NCI-H82 treated with DMSO at 0.1 percent for 48 hours (cell line): ENCODE measurements at regions not wholly inside any gene's neighbourhood (a gene's known extent, or its start where the extent isn't known, plus 50 kb on each side); places are given as distances from the start of the nearest gene placed in this dataset.

Source experiments
- DNase-seq: peaks from one replicate; lab custom pipeline; 2025; ENCODE audit not compliant: unreplicated experiment; lab: John Stamatoyannopoulos, UW

DNA sequence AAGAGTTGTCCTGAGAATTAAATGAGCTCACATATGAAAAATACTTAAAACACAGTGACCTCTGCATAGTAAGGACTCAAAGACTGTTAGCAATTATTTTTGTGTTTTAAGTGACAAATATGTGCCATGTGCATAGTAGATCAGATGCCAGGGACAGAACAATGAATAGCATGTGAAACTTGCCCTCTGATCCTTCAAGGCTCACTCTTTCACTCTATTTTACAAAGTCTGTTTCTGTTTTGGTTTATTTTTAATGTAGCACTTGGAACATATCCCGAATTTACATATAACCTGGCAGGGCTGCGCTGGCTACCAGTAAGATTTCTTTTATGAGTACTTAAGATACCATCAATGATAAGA is 135.5 kb upstream of the TNFAIP3 start:
- no peak for DNase-seq

DNA sequence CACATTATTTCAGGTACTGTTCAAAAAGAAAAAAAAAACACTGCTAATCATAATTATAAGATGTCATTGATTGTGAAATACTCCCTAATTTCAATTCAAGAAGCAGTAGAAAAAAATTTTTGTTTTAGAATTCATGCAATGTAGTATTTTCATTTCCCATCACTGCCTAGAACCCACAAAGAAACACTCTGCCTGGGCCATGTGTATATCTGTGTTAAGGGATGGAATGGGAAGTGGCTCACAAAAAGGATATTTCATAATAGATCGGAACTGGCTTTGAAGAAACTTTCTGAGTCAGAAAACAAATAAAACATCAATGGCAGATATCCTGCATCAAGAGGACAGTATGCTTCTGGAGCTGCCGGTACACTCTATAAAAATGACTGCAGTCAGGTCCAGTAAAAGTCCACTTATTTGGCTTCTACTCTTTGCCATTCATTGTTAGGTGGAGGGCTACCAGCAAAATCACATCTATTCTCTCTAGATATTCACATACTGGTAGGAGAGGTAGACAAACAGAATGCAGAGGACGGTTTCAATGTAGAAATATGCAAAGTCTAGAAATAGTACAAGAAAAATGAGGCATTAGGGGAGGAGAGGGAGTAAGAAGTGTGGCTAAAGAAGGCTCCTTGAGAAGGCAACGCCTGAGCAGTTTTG is 135.0 kb upstream of the TNFAIP3 start:
- DNase-seq = no peak

DNA sequence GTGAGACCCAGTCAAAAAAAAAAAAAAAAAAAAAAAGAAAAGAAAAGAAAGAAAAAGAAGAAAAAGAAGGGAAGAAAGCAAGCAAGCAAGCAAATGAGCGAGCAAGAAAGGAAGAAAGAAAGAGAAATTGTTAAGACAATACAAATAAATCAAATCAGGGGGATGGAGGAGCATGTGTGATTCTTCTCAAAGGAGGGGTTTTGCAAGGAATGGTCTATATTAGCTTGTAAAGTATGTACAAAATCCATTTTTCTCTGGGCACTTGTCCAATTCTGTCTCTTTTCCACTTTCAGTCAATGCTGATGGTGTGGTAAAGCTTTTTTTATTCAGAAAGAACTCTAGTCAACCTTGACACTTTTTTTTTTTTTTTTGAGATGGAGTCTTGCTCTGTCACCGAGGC is 133.7 kb upstream of the TNFAIP3 start:
- DNase-seq = no peak

DNA sequence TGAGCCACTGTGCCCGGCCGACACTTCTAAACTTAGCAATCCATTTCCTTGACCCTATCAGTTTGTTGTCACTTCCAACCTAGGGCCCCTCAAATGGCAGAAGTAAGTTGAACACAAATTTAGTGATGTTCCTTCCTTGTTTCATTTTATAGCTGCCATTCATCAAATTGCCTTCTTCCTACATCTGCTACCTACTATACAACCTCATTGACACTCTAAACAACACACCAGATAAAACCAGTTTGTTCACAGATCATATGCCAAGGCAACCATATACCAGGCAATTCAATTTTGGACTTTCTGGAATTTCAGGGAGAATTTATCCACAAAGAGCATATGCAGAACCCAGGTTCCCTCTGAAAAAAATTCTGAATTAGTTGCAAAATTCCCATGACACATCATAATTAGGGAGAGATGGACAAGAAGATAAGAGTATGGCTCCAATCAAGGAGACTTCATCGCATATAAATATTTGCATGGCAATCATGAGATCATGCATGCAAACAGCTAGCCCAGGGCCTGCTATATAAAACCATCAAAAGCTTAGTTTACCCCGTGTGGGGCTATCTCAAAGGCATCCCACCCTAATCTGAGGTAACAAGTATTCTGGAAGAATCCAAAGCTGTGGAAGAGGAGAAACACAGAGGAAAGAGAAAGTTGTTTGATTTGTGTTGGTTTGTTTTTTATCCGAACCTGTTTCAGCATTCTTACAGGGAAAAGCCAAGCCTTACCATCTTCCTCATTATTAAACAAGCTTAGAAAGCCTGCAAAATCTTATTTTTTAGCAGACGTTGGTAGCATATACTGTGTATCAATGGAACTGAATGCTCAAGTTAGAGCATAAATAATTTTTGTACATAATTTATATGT is 132.8 kb upstream of the TNFAIP3 start:
- DNase-seq = no peak

DNA sequence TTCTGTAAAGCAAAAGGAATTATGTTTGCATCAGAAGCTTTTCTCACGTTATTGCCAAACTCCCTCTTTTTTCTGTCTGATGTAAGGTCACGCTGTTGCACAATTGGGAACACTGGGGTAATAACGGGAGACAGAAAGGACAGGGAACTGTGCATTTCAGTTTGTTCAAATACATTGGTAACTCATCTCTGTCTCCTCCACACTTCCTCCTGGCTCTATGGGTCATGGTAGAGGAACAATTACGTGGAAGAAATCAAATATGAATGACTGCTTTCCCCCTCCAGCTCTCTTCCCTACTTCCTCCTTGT is 132.2 kb upstream of the TNFAIP3 start:
- DNase-seq = no peak

DNA sequence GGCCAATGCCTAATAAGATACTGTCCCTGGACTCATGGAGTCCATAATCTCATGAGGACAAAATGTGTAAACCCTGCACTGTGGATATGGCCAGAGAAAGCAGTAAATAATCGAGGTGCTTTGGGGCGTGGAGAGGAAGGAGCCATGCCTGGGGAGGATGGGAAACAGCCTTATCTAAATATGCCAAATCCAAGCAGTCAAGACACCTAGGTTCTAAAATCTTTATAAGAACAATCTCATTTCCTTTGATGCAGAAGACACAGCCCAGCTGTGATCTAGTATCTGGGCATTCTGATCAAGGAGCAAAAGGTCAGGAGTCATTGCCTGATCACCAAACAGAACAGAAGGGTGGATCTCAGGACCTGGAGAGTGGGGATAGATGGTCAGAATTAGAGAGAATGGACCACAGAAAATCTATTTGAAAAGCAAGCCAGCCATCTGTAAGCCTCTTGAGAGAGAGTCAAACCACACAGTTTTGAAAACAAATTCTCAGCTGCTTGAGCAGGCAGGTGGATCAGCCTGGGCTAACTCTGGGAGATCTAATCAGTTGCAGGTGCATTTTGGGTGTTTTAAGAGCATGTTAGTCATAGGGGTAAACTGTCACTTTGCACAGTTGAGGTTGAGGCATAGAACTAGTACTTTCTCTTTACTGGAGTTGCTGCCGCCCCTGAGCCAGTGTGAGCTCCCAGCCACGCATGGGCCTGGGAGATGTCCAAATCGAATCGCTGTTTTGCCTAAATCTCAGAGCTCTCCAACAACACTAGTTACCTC is 130.8 kb upstream of the TNFAIP3 start:
- DNase-seq = no peak

DNA sequence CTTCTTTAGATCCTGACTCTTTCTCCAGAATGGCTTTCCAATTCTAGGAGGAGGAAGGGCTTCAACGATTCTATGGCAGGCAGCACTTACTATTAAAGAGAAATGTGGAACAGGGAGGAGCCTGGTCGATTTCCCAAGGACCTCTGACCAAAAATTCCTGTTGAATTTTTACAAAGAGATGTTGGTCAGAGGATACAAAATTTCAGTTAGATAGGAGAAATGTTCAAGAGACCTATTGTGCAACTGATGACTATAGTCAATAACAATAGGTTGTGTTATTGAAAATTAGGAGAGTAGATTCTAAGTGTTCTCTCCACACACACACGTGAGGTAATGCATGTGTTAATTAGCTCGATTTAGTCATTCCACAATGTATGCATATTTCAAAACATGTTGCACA is 130.1 kb upstream of the TNFAIP3 start:
- DNase-seq = no peak

DNA sequence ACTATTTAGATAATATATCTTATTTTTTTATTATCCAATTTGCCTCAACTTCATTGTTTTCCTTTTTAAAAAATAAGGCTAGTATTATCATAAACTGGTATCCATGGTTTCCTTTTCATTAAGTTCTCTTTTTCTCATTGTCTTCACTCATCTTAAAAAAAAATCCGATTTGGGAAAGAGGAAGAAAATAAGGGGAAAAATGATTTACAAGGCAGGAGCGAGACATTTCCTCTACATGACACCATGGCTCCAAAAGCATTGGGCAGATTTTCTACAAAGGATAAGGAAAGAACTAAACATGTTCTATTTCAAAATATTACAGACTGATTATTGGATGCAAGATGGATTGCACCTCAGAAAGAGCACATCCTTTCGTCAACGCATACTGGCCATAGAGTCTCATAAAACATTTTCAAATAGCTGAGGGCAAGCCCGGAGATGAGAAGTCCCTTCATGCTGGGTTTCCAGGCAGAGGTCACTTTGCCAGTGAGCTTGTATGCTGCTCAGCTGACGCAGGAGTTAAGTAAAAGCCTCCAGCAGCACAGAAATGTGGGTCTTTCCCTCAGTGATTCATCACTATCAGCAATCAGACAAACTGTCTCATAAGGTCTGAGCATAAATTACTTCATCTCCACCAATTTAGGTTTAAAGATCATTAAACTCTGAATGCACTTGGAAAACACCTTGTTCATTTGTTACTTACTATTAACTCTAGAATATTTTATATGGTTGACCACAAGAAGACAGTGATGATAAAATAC is 129.0 kb upstream of the TNFAIP3 start:
- no peak for DNase-seq

DNA sequence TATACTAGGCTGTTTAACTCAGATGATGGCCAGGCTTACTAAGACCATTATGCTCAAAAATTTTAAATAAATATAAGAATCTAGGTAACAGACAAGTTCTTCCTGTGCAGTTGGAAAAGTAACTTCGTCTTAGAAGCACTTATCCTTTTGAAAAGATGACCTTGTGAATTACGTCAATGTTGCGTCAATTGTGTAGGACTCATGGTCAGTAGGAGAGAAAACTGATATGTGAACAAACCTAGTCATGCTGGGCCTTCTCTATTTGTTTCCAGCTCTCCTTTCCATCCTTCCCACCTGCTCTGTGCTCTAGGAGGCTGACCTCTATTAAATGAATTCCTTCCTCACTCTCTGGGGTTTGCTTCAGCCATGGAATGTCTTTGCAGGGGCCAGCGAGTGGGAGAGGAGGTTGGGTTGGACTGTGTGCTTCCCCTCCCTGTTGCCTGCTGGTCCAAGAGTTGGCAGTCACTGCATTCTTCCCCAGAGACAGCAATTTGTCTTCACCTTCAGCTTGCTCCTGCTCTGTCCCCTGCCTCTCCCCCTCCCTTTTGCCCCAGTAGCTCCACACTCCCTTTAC is 128.0 kb upstream of the TNFAIP3 start:
- no peak for DNase-seq

DNA sequence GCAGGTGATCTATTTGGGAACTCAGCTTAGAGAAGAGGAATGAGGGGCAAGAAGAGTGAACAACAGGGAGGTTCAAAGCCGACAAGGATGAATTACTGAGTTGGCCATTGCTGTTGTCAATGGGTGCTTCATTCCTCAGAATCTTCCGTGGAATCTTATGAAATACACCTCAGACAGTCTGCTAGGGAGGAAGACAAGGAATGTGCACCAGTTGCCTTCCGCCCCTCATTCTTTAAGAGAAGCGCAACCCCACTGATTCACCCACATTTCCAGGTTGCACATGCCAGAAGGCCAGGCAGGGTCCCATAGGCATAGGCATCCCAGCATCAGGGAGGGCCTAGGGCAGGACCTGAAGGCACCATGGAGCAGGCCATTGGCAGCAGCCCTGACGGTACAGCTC is 127.5 kb upstream of the TNFAIP3 start:
- no peak for DNase-seq

DNA sequence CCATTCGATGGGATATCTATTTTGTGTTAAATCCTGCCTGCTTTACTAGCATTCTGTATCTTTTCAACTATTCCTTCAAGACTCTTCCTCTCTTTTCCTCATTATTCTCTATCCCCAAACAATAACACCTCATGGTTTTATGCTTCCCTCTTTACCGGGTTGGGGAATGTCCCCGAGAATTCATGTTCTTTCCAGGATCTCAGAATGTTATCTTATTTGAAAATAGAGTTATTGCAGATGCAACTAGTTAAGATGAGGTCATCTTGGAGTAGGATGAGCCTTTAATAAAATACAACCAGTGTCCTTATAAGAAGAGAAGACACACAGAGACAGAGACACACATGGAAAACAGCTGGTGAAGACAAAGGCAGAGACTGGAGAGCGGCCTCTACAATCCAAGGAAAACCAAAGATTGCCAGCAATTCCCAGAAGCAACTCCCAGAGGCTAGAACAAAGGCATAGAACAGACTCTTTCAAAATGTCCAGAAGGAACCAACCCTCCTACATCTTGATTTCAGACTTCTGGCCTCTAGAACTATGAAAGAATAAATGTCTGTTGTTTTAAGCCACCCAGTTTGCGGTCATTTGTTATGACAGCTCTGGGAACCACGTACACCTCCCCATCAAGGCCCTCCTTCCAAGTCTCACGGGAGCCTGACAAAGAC is 126.8 kb upstream of the TNFAIP3 start:
- no peak for DNase-seq

DNA sequence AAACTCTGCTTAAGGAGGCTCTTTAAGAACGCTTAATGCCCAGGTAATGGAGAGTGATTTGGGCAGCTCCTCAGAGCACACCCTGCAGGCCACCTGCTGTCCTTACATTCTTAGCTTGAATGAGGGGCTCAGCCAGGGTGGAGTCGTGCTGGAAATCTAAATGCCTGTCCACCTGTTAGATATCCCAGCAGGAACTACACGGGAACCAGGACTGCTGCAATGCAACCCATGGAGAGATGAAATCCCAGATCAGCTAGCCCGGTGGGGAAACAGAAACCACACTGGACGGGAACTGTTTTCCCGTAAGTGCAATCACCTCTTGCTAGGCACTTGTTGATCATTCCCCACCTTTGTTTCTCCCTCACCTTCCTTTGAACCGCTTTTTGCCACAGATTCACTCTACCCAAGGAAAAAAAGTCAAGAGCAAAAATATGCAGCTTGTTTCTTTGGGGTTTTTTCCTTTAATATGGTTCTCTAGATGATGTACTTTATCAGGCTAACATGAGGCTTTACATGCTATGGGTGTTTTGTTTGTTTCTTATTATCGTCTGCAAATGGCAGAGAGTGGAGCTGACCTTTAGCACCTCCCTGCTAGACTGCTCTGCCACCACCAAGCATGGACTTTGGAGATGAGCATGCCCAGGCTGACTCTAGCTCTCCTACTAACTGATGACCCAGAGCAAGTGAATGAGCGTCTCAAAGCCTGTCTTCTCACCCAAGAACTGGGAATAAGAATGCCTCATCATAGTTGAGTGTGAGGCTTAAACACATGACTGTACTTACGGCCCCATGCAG is 125.9 kb upstream of the TNFAIP3 start:
- no peak for DNase-seq

DNA sequence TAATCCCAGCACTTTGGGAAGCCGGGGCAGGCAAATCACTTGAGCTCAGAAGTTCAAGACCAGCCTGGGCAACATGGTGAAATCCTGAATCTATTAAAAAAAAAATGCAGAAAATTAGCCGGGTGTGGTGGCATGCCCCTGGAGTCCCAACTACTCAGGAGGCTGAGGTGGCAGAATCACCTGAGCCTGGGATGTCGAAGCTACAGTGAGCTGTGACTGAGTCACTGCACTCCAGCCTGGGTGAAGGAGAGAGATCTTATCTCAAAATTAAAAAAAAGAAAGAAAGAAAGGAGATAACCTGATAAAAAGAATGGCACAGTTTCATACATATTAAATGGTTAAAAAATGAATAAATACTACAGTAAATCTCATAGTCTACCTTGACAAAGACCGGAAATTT is 123.6 kb upstream of the TNFAIP3 start:
- DNase-seq = no peak

DNA sequence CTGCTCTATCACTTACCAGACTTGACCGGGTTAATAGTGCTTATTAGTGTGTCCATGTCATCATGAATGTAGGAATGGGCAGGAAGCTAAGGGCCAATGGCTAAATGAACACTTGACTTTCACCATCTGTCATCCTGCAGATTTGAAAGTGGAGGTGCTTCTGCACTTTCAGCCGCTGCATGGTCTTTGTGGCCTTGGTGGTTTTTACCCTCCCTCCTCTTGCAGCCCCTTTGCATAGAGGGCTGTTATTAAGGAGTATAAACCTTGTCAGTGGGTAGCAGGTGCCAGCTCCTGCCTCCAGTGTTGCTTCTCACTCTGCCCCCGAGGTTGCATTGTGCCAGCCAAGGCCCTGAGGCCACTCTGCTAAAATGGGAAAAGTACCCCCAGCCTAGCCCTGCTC is 122.2 kb upstream of the TNFAIP3 start:
- no peak for DNase-seq

DNA sequence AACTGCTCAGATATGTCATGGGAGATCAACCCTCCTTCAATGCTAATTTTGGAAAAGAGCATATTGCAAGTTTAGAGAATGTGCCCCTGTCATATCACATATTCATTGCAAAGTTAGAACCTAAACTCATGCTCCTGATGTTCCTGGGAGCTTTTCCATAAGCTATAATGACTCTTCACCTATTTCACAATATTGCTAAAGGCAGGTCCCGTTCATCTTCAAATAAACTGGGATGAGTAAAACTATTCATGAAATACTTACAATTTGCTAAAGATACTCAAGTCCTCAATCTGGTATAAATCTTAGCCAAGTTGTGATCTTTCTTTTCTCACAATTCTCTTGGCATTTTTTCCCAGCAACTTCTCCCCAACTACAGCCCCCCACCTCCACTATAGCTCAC is 121.7 kb upstream of the TNFAIP3 start:
- DNase-seq = no peak

DNA sequence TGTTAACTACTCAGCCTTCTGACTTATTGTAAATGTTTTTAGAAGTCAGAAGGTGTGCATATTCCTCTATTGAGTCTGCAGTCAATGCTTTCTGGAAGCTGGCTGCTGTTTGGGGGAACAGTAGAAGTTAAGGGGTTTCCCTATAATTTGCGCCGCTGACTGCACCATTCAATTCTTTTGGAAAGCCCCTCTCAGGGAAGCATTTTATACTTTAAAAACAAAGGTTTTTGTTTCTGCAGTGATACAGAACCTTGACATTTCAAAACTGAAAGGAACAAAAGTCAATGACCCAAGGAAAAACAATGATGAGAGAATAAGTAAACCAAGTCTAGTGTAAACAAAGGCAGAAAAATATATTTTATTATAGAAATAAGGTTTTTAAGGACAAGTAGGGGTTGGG is 120.8 kb upstream of the TNFAIP3 start:
- no peak for DNase-seq

DNA sequence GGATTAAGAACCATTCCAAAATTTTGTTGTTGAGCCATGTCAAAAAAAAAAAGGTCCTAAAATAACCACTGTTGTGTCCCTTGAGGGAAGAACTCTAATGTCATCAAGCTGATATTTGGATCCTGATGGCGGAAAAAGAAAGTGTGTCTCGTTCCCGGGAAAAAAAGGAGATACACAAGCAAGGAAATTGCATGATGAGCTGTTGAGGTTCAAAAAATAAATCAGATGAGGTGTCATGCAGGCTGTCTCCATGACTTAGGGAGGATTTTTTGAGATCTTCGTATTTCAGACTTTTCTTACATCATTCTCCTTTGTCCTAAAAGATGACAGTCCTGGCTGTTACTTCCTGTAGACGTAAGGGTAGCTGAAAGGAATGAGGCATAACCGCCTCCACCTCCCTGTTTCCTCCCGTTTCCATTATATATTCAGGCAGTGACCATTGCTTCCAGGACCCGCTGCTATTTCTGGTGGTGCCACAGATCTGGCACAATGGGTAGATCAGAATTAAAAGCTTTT is 117.3 kb upstream of the TNFAIP3 start:
- DNase-seq = no peak

DNA sequence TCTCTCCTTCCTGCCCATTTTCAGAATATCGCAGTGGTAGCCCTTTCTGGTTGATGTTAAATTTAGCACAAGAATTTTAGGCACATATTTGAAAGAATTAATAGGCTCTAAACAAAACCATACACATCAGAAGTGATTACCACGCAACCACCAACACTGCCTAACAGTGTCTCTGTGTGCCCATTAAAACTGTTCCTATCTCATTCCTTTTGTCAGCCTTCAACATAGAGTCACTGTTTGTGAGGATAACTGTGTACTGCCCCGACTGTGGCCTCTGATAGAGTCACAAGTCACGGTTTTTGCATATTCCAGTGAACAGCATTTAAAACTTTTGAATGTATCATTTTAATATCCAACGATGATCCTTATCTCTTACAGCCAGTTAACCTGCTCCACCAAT is 116.8 kb upstream of the TNFAIP3 start:
- DNase-seq = no peak

DNA sequence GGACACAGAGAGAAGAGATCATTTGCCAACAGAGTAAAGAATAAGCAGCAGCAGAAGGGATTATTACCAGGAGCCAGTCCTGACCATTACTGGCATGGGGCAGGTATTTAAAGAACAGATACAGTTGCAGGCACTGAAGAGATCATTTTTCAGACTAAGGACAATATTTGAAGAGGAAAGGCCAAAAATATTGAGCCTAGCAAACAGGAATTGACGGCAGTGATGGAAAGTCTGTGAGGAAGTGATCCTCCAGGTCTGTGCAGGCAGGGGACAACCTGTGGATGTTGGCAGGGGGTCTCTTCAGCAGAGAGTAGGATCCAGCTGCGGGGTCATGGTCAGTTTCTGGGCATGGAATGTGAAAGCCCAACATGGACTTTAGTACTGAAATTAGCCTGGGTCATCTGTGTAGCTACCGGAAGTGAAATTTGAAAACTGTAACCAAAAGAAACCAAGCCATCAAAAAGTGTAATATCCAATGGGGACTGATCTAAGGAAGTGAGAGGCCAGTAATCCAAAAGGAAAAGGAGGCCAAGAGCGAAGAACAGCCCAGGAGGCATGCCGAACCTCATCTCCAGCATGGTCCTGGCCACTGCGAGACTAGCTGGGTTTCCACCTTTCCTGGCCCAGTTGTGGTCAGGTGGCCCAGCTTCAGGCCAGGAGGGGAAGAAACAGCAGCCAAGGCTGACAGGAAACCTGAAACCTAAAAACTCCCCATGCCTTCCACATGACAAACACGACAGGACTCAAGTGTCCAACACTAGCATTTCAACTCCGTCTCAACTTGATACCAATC is 115.1 kb upstream of the TNFAIP3 start:
- no peak for DNase-seq
